Large intestine (tissue), 3 donors: ENCODE measurements at regions not wholly inside any gene's neighbourhood (a gene's known extent, or its start where the extent isn't known, plus 50 kb on each side); places are given as distances from the start of the nearest gene placed in this dataset.

Experiments
- DNase-seq, 2 donors: peaks; one replicate each; pipeline versions ENCODE4 v3.0.0 to v3.0.0-alpha.2; 2013
- H3K27ac ChIP-seq: one replicate; pipeline ENCODE4 v1.5.1; 2013; ENCODE audit warnings: low read length
- H3K27me3 ChIP-seq: 2 replicates; pipeline ENCODE4 v1.6.1; 2013; ENCODE audit warnings: low read length; ENCODE audit not compliant: control insufficient read depth, insufficient read depth
- H3K36me3 ChIP-seq: 2 replicates; pipeline ENCODE4 v1.6.1; 2013; ENCODE audit warnings: low read length; ENCODE audit not compliant: control insufficient read depth, insufficient read depth
- H3K4me1 ChIP-seq: one replicate; pipeline ENCODE4 v1.6.1; 2013; ENCODE audit warnings: low read length; ENCODE audit not compliant: control insufficient read depth, insufficient read depth
- H3K4me3 ChIP-seq: one replicate; pipeline ENCODE4 v1.5.1; 2013; ENCODE audit warnings: low read length
- H3K9me3 ChIP-seq: one replicate; pipeline ENCODE4 v1.6.1; 2013; ENCODE audit warnings: mild to moderate bottlenecking, low read depth, low read length, moderate library complexity; ENCODE audit not compliant: control insufficient read depth
- WGBS: methylation state at CpG from one replicate; pipeline ENCODE4 v1.1.5; 2013; ENCODE audit warnings: low lambda C conversion rate; ENCODE audit not compliant: insufficient coverage; 5-methylcytosine and 5-hydroxymethylcytosine counted together

GRCh38 chr2:162915858-162916257, 77.3 kb upstream of the KCNH7 start:
- H3K27me3 ChIP-seq: no peaks in the 10 kb centered on the region
- WGBS: no CpG with 5 or more reads among the region's 8 CpGs
- no peaks in the 10 kb centered on the region for H3K36me3 ChIP-seq
- H3K4me3 ChIP-seq: no peak overlapping the region
- no peak overlapping the region for H3K27ac ChIP-seq
- H3K9me3 ChIP-seq: no peaks in the 10 kb centered on the region
- peak; percentile 3 to 20 for DNase-seq
- no peaks in the 10 kb centered on the region for H3K4me1 ChIP-seq

DNA sequence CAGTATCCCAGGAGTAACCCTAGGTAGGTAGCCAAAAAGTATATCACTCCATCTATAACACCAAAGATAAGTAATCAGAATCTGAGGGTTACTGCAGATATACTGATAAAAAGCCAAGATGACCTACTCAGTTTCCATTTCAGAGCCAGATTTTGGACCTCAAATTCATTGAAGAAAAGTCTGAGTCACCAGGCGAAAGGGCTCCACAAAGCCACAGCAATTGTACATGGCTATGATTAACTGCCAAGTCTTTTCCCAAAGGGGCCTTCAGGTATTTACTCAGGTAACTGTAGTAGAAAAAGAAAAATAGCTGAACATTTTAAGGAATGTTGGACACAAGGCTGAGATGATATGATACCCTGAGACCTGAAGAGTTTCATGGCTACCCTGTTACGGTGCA, 75.6 kb upstream of the KCNH7 start:
- no peaks in the 10 kb centered on the region for H3K9me3 ChIP-seq
- DNase-seq: no peak
- no peaks in the 10 kb centered on the region for H3K36me3 ChIP-seq
- WGBS: no CpG with 5 or more reads among the region's 2 CpGs
- H3K4me1 ChIP-seq: no peaks in the 10 kb centered on the region
- no peak overlapping the region for H3K4me3 ChIP-seq
- no peaks in the 10 kb centered on the region for H3K27me3 ChIP-seq
- H3K27ac ChIP-seq: no peak overlapping the region

GRCh38 chr2:162912787-162913186, 74.2 kb upstream of the KCNH7 start:
- WGBS: no CpG with 5 or more reads among the region's 2 CpGs
- DNase-seq: no peak
- H3K9me3 ChIP-seq: no peaks in the 10 kb centered on the region
- no peaks in the 10 kb centered on the region for H3K4me1 ChIP-seq
- no peak overlapping the region for H3K4me3 ChIP-seq
- H3K27ac ChIP-seq: no peak overlapping the region
- no peaks in the 10 kb centered on the region for H3K27me3 ChIP-seq
- H3K36me3 ChIP-seq: no peaks in the 10 kb centered on the region

GRCh38 chr2:162908567-162908966, 70.0 kb upstream of the KCNH7 start:
- H3K9me3 ChIP-seq: no peaks in the 10 kb centered on the region
- no peak overlapping the region for H3K4me3 ChIP-seq
- no peaks in the 10 kb centered on the region for H3K4me1 ChIP-seq
- no CpG with 5 or more reads among the region's 2 CpGs for WGBS
- H3K36me3 ChIP-seq: no peaks in the 10 kb centered on the region
- DNase-seq: no peak
- H3K27ac ChIP-seq: no peak overlapping the region
- H3K27me3 ChIP-seq: no peaks in the 10 kb centered on the region

DNA sequence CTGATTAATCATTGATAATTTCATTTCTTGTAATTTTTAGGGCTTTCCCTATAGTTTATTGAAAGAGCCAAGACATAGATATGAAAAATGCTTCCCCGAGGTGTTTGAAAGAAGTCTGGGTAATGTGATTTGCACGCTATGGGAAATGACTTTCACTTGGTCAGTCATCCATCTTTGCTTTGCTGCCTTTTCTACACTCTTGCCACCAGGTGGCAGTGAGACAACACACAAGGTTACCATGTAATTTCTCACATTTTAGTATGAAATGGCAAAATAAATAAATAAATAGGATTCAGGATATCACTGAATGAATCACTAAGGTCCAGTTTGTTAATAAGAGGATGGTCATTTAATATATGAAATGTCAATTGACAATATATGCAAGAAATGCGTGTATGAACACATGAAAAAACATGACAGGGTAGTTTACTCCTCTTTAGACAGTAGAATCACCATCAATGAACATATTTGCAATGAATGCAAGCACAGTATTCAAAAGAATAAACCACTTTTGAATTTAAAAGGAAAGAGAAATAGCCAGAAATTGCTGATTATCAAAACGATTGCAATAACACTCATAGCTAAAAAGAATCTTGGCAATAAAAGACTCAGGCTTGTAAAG, 52.2 kb upstream of the KCNH7 start:
- DNase-seq: peak; percentile 27
- Histone ChIP-seq H3K36me3 (no peaks in the 10 kb centered on the region), H3K27ac (no peak overlapping the region), H3K4me3 (no peak overlapping the region), H3K27me3 (no peaks in the 10 kb centered on the region), H3K4me1 (no peaks in the 10 kb centered on the region), H3K9me3 (no peaks in the 10 kb centered on the region)
- WGBS: 57% methylated on average over 1 of the region's 4 CpGs

- no peaks in the 10 kb centered on the region for H3K9me3 ChIP-seq
- DNase-seq: no peak
- no peaks in the 10 kb centered on the region for H3K4me1 ChIP-seq
- H3K4me3 ChIP-seq: no peak overlapping the region
- H3K27me3 ChIP-seq: no peaks in the 10 kb centered on the region
- no peak overlapping the region for H3K27ac ChIP-seq
- no peaks in the 10 kb centered on the region for H3K36me3 ChIP-seq
- 74% methylated on average over 3 of the region's 3 CpGs for WGBS
Measured at GRCh38 chr2:162888652-162889051, 50.1 kb upstream of the KCNH7 start.
